ENCODE measurements at regions not wholly inside any gene's neighbourhood (a gene's known extent, or its start where the extent isn't known, plus 50 kb on each side); places are given as distances from the start of the nearest gene placed in this dataset.

- TF ChIP-seq POLR2A (IDR thresholded peaks at IDR 0.05; ENCODE audit: low read length) (no peak), CTCF (IDR thresholded peaks at IDR 0.05) (no peak), CHD2 (IDR thresholded peaks at IDR 0.05; ENCODE audit: low read length, partially characterized antibody) (no peak), PHF8 (IDR thresholded peaks at IDR 0.05; ENCODE audit: borderline replicate concordance, low read depth) (no peak), EP300 (IDR thresholded peaks at IDR 0.05) (no peak), USF2 (IDR thresholded peaks at IDR 0.05) (no peak)
These were observed 481.4 kb upstream of the DAB2 start for GRCh38 chr5:39906146-39906545.
